ENCODE measurements at regions not wholly inside any gene's neighbourhood (a gene's known extent, or its start where the extent isn't known, plus 50 kb on each side); places are given as distances from the start of the nearest gene placed in this dataset.

DNA sequence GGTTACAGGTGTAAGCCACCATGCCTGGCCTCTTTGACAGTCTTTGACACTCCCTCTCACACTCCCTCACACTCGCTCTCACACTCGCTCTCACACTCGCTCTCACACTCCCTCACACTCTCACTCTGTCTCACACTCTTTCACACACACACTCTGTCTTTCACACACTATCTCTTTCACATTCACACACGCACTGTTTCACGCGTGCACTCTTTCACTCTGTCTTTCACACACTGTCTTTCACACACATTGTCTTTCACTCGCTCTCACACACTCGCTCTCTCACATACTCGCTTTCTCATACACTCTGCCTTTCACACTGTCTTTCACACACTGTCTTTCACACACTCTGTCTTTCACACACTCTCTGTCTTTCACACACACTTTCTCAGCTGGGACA, 167.1 kb upstream of the CXCL13 start:
- no peaks in the 10 kb centered on the region for H3K9me3 ChIP-seq
- DNase-seq (ENCODE audit: low spot score in 2 of 2): no peak
- H3K4me1 ChIP-seq: no peaks in the 10 kb centered on the region

DNA sequence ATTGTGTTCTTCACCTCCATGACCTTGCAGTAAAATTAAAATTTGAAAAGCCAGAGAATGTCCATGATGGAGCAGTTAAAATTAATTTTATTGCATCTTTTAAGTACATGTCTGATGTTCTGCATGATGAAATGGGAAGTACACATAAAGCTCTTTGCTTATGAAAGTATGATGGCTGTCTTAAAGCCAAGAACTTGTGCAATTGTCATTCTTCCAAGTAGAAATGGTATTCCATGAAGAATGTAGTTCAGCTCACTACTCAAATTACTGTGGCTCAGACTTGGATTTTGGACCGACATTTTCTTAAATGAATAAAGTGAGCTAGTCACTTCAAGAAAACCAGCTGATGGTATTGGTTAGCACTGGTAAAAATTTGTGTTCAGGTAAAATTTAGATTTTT, 161.7 kb upstream of the CXCL13 start:
- intact Hi-C loops (cut with DNase I; ENCODE audit: low total_unique reads): no loop called here
- no peak overlapping the region for H3K27ac ChIP-seq
- H3K4me1 ChIP-seq: no peaks in the 10 kb centered on the region
- no peak overlapping the region for H3K4me3 ChIP-seq
- no peak for DNase-seq (ENCODE audit: low spot score in 2 of 2)
- no peaks in the 10 kb centered on the region for H3K36me3 ChIP-seq
- H3K27me3 ChIP-seq: no peaks in the 10 kb centered on the region
- no peak for TF ChIP-seq POLR2AphosphoS5 (IDR thresholded peaks at IDR 0.05)
- H3K9me3 ChIP-seq: no peaks in the 10 kb centered on the region

More for the DNA sequence above, 167.1 kb upstream of the CXCL13 start:
- intact Hi-C loops (cut with DNase I; ENCODE audit: low total_unique reads): no loop called here
- Histone ChIP-seq H3K36me3 (no peaks in the 10 kb centered on the region), H3K27ac (no peak overlapping the region), H3K27me3 (no peaks in the 10 kb centered on the region), H3K4me3 (no peak overlapping the region)
- TF ChIP-seq, protein P1, sequence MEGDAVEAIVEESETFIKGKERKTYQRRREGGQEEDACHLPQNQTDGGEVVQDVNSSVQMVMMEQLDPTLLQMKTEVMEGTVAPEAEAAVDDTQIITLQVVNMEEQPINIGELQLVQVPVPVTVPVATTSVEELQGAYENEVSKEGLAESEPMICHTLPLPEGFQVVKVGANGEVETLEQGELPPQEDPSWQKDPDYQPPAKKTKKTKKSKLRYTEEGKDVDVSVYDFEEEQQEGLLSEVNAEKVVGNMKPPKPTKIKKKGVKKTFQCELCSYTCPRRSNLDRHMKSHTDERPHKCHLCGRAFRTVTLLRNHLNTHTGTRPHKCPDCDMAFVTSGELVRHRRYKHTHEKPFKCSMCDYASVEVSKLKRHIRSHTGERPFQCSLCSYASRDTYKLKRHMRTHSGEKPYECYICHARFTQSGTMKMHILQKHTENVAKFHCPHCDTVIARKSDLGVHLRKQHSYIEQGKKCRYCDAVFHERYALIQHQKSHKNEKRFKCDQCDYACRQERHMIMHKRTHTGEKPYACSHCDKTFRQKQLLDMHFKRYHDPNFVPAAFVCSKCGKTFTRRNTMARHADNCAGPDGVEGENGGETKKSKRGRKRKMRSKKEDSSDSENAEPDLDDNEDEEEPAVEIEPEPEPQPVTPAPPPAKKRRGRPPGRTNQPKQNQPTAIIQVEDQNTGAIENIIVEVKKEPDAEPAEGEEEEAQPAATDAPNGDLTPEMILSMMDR (IDR thresholded peaks at IDR 0.05): no peak
- no peak for TF ChIP-seq POLR2A (IDR thresholded peaks at IDR 0.05)
- TF ChIP-seq POLR2AphosphoS5 (IDR thresholded peaks at IDR 0.05): no peak

DNA sequence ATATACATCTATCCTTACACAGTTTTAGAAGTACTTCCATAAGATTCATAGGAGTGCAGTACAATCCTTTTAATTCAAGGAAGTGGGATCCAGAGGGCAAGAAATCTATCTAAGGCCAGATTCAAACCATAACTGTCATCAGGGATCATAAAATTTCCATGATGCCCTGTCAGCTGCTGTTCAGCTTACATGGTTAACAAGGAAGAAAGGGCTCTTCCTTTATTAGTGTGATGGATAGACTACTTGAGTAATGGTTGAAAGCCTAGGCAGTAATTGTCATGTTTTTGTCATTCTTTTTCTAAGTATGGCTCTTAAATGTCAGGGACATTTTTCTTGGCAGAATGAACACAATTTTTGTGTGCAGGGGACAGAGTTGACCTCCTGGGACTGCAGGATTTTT, 159.8 kb upstream of the CXCL13 start:
- no peak for TF ChIP-seq POLR2AphosphoS5 (IDR thresholded peaks at IDR 0.05)
- TF ChIP-seq, protein P1 (IDR thresholded peaks at IDR 0.05): no peak
- no peak for TF ChIP-seq POLR2A (IDR thresholded peaks at IDR 0.05)
- no peak overlapping the region for H3K27ac ChIP-seq
- no peaks in the 10 kb centered on the region for H3K9me3 ChIP-seq
- no peak overlapping the region for H3K4me3 ChIP-seq
- H3K27me3 ChIP-seq: no peaks in the 10 kb centered on the region
- no peaks in the 10 kb centered on the region for H3K36me3 ChIP-seq
- DNase-seq (ENCODE audit: low spot score in 2 of 2): no peak
- intact Hi-C loops (cut with DNase I; ENCODE audit: low total_unique reads): no loop called here
- no peaks in the 10 kb centered on the region for H3K4me1 ChIP-seq

DNA sequence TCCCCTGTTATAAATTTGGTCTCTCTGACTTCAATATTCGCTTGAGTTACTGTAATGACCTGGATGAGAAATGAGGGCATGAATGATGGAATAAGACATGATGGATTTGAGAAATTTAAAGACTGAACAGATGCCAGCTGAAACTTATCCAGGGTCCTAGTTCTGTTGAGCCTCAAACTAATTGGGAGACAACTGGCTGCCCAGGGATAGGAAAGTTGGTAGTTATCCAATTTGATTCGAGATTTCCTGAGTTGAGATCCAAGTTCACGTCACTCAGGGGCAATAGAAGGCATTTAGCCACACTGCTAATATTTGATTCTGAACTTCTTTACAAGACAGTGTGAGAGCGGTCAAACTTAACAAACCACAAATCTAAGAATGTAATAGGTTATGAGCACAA, 159.0 kb upstream of the CXCL13 start:
- Histone ChIP-seq H3K4me3 (no peak overlapping the region), H3K9me3 (no peaks in the 10 kb centered on the region), H3K27ac (no peak overlapping the region), H3K27me3 (no peaks in the 10 kb centered on the region), H3K36me3 (no peaks in the 10 kb centered on the region), H3K4me1 (no peaks in the 10 kb centered on the region)
- no peak for DNase-seq (ENCODE audit: low spot score in 2 of 2)
- TF ChIP-seq POLR2AphosphoS5 (IDR thresholded peaks at IDR 0.05) (no peak), POLR2A (IDR thresholded peaks at IDR 0.05) (no peak)
- TF ChIP-seq, protein P1 (IDR thresholded peaks at IDR 0.05): no peak
- intact Hi-C loops (cut with DNase I; ENCODE audit: low total_unique reads): no loop called here

DNA sequence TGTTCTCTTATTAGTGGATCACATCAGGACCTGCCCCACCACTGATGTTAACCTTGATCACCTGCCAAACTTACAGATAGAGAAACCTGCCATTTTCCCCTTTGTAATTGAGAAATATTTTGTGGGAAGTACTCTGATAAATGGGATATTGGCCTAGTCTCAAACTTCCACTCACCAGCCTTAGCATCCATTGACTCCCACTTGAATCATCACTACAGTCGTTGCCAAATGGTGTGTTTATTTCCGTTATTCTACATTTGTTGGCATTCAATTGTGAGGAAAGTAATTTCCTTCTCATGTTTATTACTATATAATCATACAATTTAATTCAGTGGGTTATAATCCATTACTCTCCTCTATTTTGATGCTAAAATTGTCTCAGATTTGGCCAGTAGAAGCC, 156.4 kb upstream of the CXCL13 start:
- TF ChIP-seq, protein P1 (IDR thresholded peaks at IDR 0.05): no peak
- TF ChIP-seq POLR2A (IDR thresholded peaks at IDR 0.05): no peak
- no peak for TF ChIP-seq POLR2AphosphoS5 (IDR thresholded peaks at IDR 0.05)
- H3K36me3 ChIP-seq: no peaks in the 10 kb centered on the region
- intact Hi-C loops (cut with DNase I; ENCODE audit: low total_unique reads): no loop called here
- no peak overlapping the region for H3K27ac ChIP-seq
- no peaks in the 10 kb centered on the region for H3K4me1 ChIP-seq
- no peaks in the 10 kb centered on the region for H3K9me3 ChIP-seq
- H3K27me3 ChIP-seq: no peaks in the 10 kb centered on the region
- no peak overlapping the region for H3K4me3 ChIP-seq
- no peak for DNase-seq (ENCODE audit: low spot score in 2 of 2)

DNA sequence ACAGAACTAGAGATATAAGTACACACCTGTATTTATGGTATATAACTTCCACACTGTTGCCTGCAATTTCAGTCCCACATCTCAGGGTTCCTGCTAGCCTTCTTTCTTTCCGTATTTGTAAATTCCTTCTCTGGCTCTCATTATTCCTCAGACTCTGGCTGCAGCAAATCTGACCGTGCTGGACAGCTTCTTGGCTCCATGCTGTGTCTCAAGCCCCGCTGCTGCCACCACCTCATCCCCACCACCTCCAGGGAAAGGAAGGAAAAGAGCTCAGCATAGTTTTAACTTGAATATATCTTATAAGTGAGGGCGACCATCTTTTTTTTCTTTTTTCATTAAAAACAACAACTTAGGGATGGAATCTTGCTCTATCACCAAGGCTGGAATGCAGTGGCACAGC, 155.6 kb upstream of the CXCL13 start:
- intact Hi-C loops (cut with DNase I; ENCODE audit: low total_unique reads): no loop called here
- no peak for DNase-seq (ENCODE audit: low spot score in 2 of 2)
- Histone ChIP-seq H3K27ac (no peak overlapping the region), H3K9me3 (no peaks in the 10 kb centered on the region), H3K36me3 (no peaks in the 10 kb centered on the region), H3K4me3 (no peak overlapping the region), H3K4me1 (no peaks in the 10 kb centered on the region), H3K27me3 (no peaks in the 10 kb centered on the region)
- TF ChIP-seq POLR2A (IDR thresholded peaks at IDR 0.05) (no peak), POLR2AphosphoS5 (IDR thresholded peaks at IDR 0.05) (no peak)
- TF ChIP-seq, protein P1 (IDR thresholded peaks at IDR 0.05): no peak
